ENCODE measurements at regions not wholly inside any gene's neighbourhood (a gene's known extent, or its start where the extent isn't known, plus 50 kb on each side); places are given as distances from the start of the nearest gene placed in this dataset.

- TF ChIP-seq, protein P1, sequence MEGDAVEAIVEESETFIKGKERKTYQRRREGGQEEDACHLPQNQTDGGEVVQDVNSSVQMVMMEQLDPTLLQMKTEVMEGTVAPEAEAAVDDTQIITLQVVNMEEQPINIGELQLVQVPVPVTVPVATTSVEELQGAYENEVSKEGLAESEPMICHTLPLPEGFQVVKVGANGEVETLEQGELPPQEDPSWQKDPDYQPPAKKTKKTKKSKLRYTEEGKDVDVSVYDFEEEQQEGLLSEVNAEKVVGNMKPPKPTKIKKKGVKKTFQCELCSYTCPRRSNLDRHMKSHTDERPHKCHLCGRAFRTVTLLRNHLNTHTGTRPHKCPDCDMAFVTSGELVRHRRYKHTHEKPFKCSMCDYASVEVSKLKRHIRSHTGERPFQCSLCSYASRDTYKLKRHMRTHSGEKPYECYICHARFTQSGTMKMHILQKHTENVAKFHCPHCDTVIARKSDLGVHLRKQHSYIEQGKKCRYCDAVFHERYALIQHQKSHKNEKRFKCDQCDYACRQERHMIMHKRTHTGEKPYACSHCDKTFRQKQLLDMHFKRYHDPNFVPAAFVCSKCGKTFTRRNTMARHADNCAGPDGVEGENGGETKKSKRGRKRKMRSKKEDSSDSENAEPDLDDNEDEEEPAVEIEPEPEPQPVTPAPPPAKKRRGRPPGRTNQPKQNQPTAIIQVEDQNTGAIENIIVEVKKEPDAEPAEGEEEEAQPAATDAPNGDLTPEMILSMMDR (conservative IDR thresholded peaks at IDR 0.05): no peak
- no peak for TF ChIP-seq ZFX (IDR thresholded peaks at IDR 0.05)
Observed at GRCh38 chr1:102782144-102782543, 326.2 kb downstream of the COL11A1 start.

Data from C4-2B (cell line).